ENCODE measurements at regions not wholly inside any gene's neighbourhood (a gene's known extent, or its start where the extent isn't known, plus 50 kb on each side); places are given as distances from the start of the nearest gene placed in this dataset.
"Not testable (repeated sequence)": the region's sequence is repeated elsewhere in the genome, so short reads cannot be mapped to it uniquely, and the experiment has no call there.

GRCh38 chr6:170063851-170064602 is 226.9 kb downstream of the DLL1 start:
- no peak for DNase-seq (ENCODE audit: low read depth in 2 of 2)

- no peak for DNase-seq (ENCODE audit: low read depth in 2 of 2)
Observed at GRCh38 chr6:170063431-170063830, 227.4 kb downstream of the DLL1 start.

- no peak for DNase-seq (ENCODE audit: low read depth in 2 of 2)
Observed at GRCh38 chr6:170062915-170063241, 228.0 kb downstream of the DLL1 start.

- DNase-seq (ENCODE audit: low read depth in 2 of 2): no peak
Observed at GRCh38 chr6:170062209-170062914, 228.5 kb downstream of the DLL1 start.

- no peak for DNase-seq (ENCODE audit: low read depth in 2 of 2)
Observed at GRCh38 chr6:170058878-170059485, 231.9 kb downstream of the DLL1 start.

- no peak for DNase-seq (ENCODE audit: low read depth in 2 of 2)
Observed at GRCh38 chr6:170057961-170058877, 232.7 kb downstream of the DLL1 start.

- DNase-seq (ENCODE audit: low read depth in 2 of 2): no peak
Observed at GRCh38 chr6:170057034-170057734, 233.7 kb downstream of the DLL1 start.

- DNase-seq (ENCODE audit: low read depth in 2 of 2): no peak
Observed at GRCh38 chr6:170056278-170056711, 234.6 kb downstream of the DLL1 start.

- DNase-seq (ENCODE audit: low read depth in 2 of 2): not testable (repeated sequence)
Observed at GRCh38 chr6:170055797-170056196, 235.1 kb downstream of the DLL1 start.

- no peak for DNase-seq (ENCODE audit: low read depth in 2 of 2)
Observed at GRCh38 chr6:170053966-170054661, 236.8 kb downstream of the DLL1 start.

GRCh38 chr6:170052991-170053821 is 237.7 kb downstream of the DLL1 start:
- DNase-seq (ENCODE audit: low read depth in 2 of 2): no peak

GRCh38 chr6:170051229-170052172 is 239.4 kb downstream of the DLL1 start:
- DNase-seq (ENCODE audit: low read depth in 2 of 2): no peak

- DNase-seq (ENCODE audit: low read depth in 2 of 2): no peak
Observed at GRCh38 chr6:170050591-170051041, 240.3 kb downstream of the DLL1 start.

- no peak for DNase-seq (ENCODE audit: low read depth in 2 of 2)
Observed at GRCh38 chr6:170049641-170050561, 241.0 kb downstream of the DLL1 start.

- DNase-seq (ENCODE audit: low read depth in 2 of 2): no peak
Observed at GRCh38 chr6:170048615-170049256, 242.1 kb downstream of the DLL1 start.

- no peak for DNase-seq (ENCODE audit: low read depth in 2 of 2)
Observed at GRCh38 chr6:170047823-170048222, 243.1 kb downstream of the DLL1 start.

Data from stimulated activated CD8-positive, alpha-beta memory T cell treated with anti-CD3 and anti-CD28 coated beads, Interleukin-7, amount 100 ng/mL, for 1 hour (primary cell).